ENCODE measurements at regions not wholly inside any gene's neighbourhood (a gene's known extent, or its start where the extent isn't known, plus 50 kb on each side); places are given as distances from the start of the nearest gene placed in this dataset.

- no peak for DNase-seq
Observed at GRCh38 chr6:141451181-141451510, 681.6 kb upstream of the GJE1 start.

- no peak for DNase-seq
Observed at GRCh38 chr6:141445928-141446628, 686.6 kb upstream of the GJE1 start.

GRCh38 chr6:141443668-141444289 is 688.9 kb upstream of the GJE1 start:
- DNase-seq = no peak

GRCh38 chr6:141443032-141443431 is 689.7 kb upstream of the GJE1 start:
- no peak for DNase-seq

- DNase-seq = no peak
Observed at GRCh38 chr6:141439513-141439912, 693.2 kb upstream of the GJE1 start.

GRCh38 chr6:141437685-141438084 is 695.0 kb upstream of the GJE1 start:
- no peak for DNase-seq

- DNase-seq = no peak
Observed at GRCh38 chr6:141437011-141437410, 695.7 kb upstream of the GJE1 start.

GRCh38 chr6:141426400-141426980 is 706.2 kb upstream of the GJE1 start:
- DNase-seq = no peak

GRCh38 chr6:141421378-141421777 is 711.3 kb upstream of the GJE1 start:
- DNase-seq = no peak

GRCh38 chr6:141418076-141418475 is 714.6 kb upstream of the GJE1 start:
- no peak for DNase-seq

GRCh38 chr6:141415896-141416295 is 716.8 kb upstream of the GJE1 start:
- DNase-seq = no peak

GRCh38 chr6:141413196-141413595 is 719.5 kb upstream of the GJE1 start:
- no peak for DNase-seq

GRCh38 chr6:141406761-141407160 is 726.0 kb upstream of the GJE1 start:
- DNase-seq = no peak

- DNase-seq = no peak
Observed at GRCh38 chr6:141403827-141404226, 728.9 kb upstream of the GJE1 start.

GRCh38 chr6:141403103-141403502 is 729.6 kb upstream of the GJE1 start:
- DNase-seq = no peak

- no peak for DNase-seq
Observed at GRCh38 chr6:141402489-141402888, 730.2 kb upstream of the GJE1 start.

- peak; percentile 8 for DNase-seq
Observed at GRCh38 chr6:141401851-141402250, 730.9 kb upstream of the GJE1 start.

GRCh38 chr6:141401168-141401567 is 731.6 kb upstream of the GJE1 start:
- DNase-seq = no peak

GRCh38 chr6:141398949-141399348 is 733.8 kb upstream of the GJE1 start:
- no peak for DNase-seq

- no peak for DNase-seq
Observed at GRCh38 chr6:141395443-141396008, 737.2 kb upstream of the GJE1 start.

GRCh38 chr6:141394565-141395051 is 738.1 kb upstream of the GJE1 start:
- DNase-seq = no peak

GRCh38 chr6:141394125-141394536 is 738.6 kb upstream of the GJE1 start:
- DNase-seq = no peak

GRCh38 chr6:141393405-141394124 is 739.2 kb upstream of the GJE1 start:
- DNase-seq = no peak

All from tongue (tissue), 1 donor.